PC-3 (cell line): ENCODE measurements at regions not wholly inside any gene's neighbourhood (a gene's known extent, or its start where the extent isn't known, plus 50 kb on each side); places are given as distances from the start of the nearest gene placed in this dataset.

Source experiments
- ATAC-seq: fragments of 200-7000 bp; cut with Tn5 transposase; 2 replicates; pipeline ENCODE4 v1.9.1; 2020; ENCODE audit warnings: mild to moderate bottlenecking, moderate library complexity
- BruUV-seq: library from RNA; stranded (reverse); fragments of 400-500 nt; replicated peaks from 2 replicates; lab custom pipeline; 2021; lab: Mats Ljungman, UMichigan
- CTCF ChIA-PET: fragments of 300-600 bp; sonication (Branson Sonifier 250); formaldehyde crosslinking; loops from one replicate; lab custom pipeline; 2022; ENCODE audit warnings: antibody characterized with exemption; lab: Charles Lee
- POLR2A ChIA-PET: fragments of 300-600 bp; sonication (Branson Sonifier 250); formaldehyde crosslinking; loops from one replicate; lab custom pipeline; 2022; ENCODE audit warnings: antibody characterized with exemption; ENCODE audit not compliant: unreplicated experiment; lab: Charles Lee
- DNase-seq: peaks from one replicate; pipeline ENCODE4 v3.0.0-alpha.2; 2015
- H2AFZ ChIP-seq: fragments of 300-600 bp; sonication (generic); 2 replicates; pipeline ENCODE4 v1.6.0; 2016; ENCODE audit warnings: antibody characterized with exemption, low read length
- H3F3A ChIP-seq: fragments of 300-600 bp; sonication (generic); one replicate; pipeline ENCODE4 v1.6.0; 2017; ENCODE audit warnings: antibody characterized with exemption, low read length, control low read depth, mild to moderate bottlenecking; ENCODE audit not compliant: unreplicated experiment
- H3K27ac ChIP-seq: fragments of 300-600 bp; sonication (generic); 2 replicates; pipeline ENCODE4 v1.5.1; 2016; ENCODE audit warnings: mild to moderate bottlenecking, low read length
- H3K27me3 ChIP-seq: fragments of 300-600 bp; sonication (generic); 2 replicates; pipeline ENCODE4 v1.6.1; 2016; ENCODE audit warnings: low read length, mixed read lengths
- H3K36me3 ChIP-seq: fragments of 300-600 bp; sonication (generic); 2 replicates; pipeline ENCODE4 v1.6.1; 2016; ENCODE audit warnings: low read depth, mixed run types, low read length, mixed read lengths
- H3K4me1 ChIP-seq: fragments of 300-600 bp; sonication (generic); 2 replicates; pipeline ENCODE4 v1.5.1; 2016; ENCODE audit warnings: low read length; ENCODE audit not compliant: insufficient read depth
- H3K4me2 ChIP-seq: fragments of 300-600 bp; sonication (generic); 2 replicates; pipeline ENCODE4 v1.6.0; 2016; ENCODE audit warnings: low read length
- H3K4me3 ChIP-seq: fragments of 300-600 bp; sonication (generic); 2 replicates; pipeline ENCODE4 v1.5.1; 2016; ENCODE audit warnings: mild to moderate bottlenecking, low read length, mixed read lengths
- H3K79me2 ChIP-seq: fragments of 300-600 bp; sonication (generic); 2 replicates; pipeline ENCODE4 v1.6.1; 2017; ENCODE audit warnings: low read length, mixed read lengths
- H3K9ac ChIP-seq: fragments of 300-600 bp; sonication (generic); 2 replicates; pipeline ENCODE4 v1.6.0; 2016; ENCODE audit warnings: mild to moderate bottlenecking, low read length
- H3K9me2 ChIP-seq: fragments of 300-600 bp; sonication (generic); replicated peaks from 2 replicates; pipeline ENCODE4 v1.6.1; 2016; ENCODE audit warnings: mixed run types, low read length, mixed read lengths
- H3K9me3 ChIP-seq: fragments of 300-600 bp; sonication (generic); 2 replicates; pipeline ENCODE4 v1.6.1; 2016; ENCODE audit warnings: low read length, mixed read lengths
- H4K20me1 ChIP-seq: fragments of 300-600 bp; sonication (generic); 2 replicates; pipeline ENCODE4 v1.6.1; 2016; ENCODE audit warnings: low read length, mixed read lengths
- CTCF ChIP-seq: fragments of 300-600 bp; sonication (generic); conservative IDR thresholded peaks from 2 replicates; pipeline ENCODE4 v1.5.1; 2017; ENCODE audit warnings: antibody characterized with exemption, low read depth, mild to moderate bottlenecking, low read length
- EZH2 ChIP-seq: fragments of 300-600 bp; sonication (generic); IDR thresholded peaks from one replicate; pipeline ENCODE4 v1.6.1; 2017; ENCODE audit warnings: antibody characterized with exemption, mild to moderate bottlenecking, low read length; ENCODE audit not compliant: unreplicated experiment
- EZH2phosphoT487 ChIP-seq: fragments of 300-600 bp; sonication (generic); IDR thresholded peaks from 2 replicates; pipeline ENCODE4 v1.6.1; 2018; ENCODE audit warnings: mild to moderate bottlenecking, antibody characterized with exemption, low read length, borderline replicate concordance
- intact Hi-C: fragments of 100-400 bp; cut with micrococcal nuclease; formaldehyde crosslinking; loops from 2 replicates; pipeline ENCODE4 v1.9.0; 2023

GRCh38 chr18:1416074-1416473 lies 511.4 kb downstream of the ADCYAP1 start:
- intact Hi-C loops: loop anchor here (10.0 kb wide), 1 partner anchor 511 kb away; the partner anchor contains the start of gene ADCYAP1
- H3K9ac ChIP-seq: no peak overlapping the region
- POLR2A ChIA-PET: no interaction called here

GRCh38 chr18:1421502-1421901 lies 516.8 kb downstream of the ADCYAP1 start:
- intact Hi-C loops: no loop called here
- TF ChIP-seq EZH2phosphoT487 (no peak), CTCF (no peak), EZH2 (no peak)
- POLR2A ChIA-PET: no interaction called here

More at GRCh38 chr18:1416074-1416473, 511.4 kb downstream of the ADCYAP1 start:
- peaks cover 17% of the 10 kb centered on the region for H3K4me1 ChIP-seq
- H3F3A ChIP-seq: no peaks in the 10 kb centered on the region
- no peak for DNase-seq
- no peak for ATAC-seq
- H3K79me2 ChIP-seq: no peaks in the 10 kb centered on the region
- no peak overlapping the region for H3K4me3 ChIP-seq
- no peaks in the 10 kb centered on the region for H4K20me1 ChIP-seq
- no peak overlapping the region for H3K4me2 ChIP-seq
- CTCF ChIA-PET: no interaction called here
- H3K9me2 ChIP-seq: no peaks in the 10 kb centered on the region
- no peaks in the 10 kb centered on the region for H3K27me3 ChIP-seq
- BruUV-seq: no TSS peak
- H3K27ac ChIP-seq: no peak overlapping the region
- TF ChIP-seq EZH2phosphoT487 (no peak), CTCF (no peak), EZH2 (no peak)
- no peaks in the 10 kb centered on the region for H3K9me3 ChIP-seq
- no peaks in the 10 kb centered on the region for H3K36me3 ChIP-seq
- no peak overlapping the region for H2AFZ ChIP-seq

GRCh38 chr18:1422634-1423033 lies 518.0 kb downstream of the ADCYAP1 start:
- no peak overlapping the region for H3K9ac ChIP-seq
- no peaks in the 10 kb centered on the region for H3K27me3 ChIP-seq
- H2AFZ ChIP-seq: no peak overlapping the region
- no peak overlapping the region for H3K4me2 ChIP-seq
- no peak overlapping the region for H3K4me3 ChIP-seq
- intact Hi-C loops: no loop called here
- no peaks in the 10 kb centered on the region for H4K20me1 ChIP-seq
- no peak overlapping the region for H3K27ac ChIP-seq
- no peaks in the 10 kb centered on the region for H3F3A ChIP-seq
- no peak for DNase-seq
- POLR2A ChIA-PET: no interaction called here
- no peaks in the 10 kb centered on the region for H3K36me3 ChIP-seq
- H3K9me2 ChIP-seq: no peaks in the 10 kb centered on the region
- no TSS peak for BruUV-seq
- ATAC-seq: no peak
- H3K4me1 ChIP-seq: no peaks in the 10 kb centered on the region
- H3K79me2 ChIP-seq: no peaks in the 10 kb centered on the region
- H3K9me3 ChIP-seq: no peaks in the 10 kb centered on the region
- CTCF ChIA-PET: no interaction called here
- TF ChIP-seq CTCF (no peak), EZH2phosphoT487 (no peak), EZH2 (no peak)

More at GRCh38 chr18:1421502-1421901, 516.8 kb downstream of the ADCYAP1 start:
- Histone ChIP-seq H3K4me1 (no peaks in the 10 kb centered on the region), H3K4me2 (no peak overlapping the region), H3K9me3 (no peaks in the 10 kb centered on the region), H3K27me3 (no peaks in the 10 kb centered on the region), H2AFZ (no peak overlapping the region), H4K20me1 (no peaks in the 10 kb centered on the region), H3K4me3 (no peak overlapping the region), H3K36me3 (no peaks in the 10 kb centered on the region), H3K27ac (no peak overlapping the region), H3K79me2 (no peaks in the 10 kb centered on the region), H3F3A (no peaks in the 10 kb centered on the region), H3K9ac (no peak overlapping the region), H3K9me2 (no peaks in the 10 kb centered on the region)
- no TSS peak for BruUV-seq
- DNase-seq (no peak), ATAC-seq (no peak)
- CTCF ChIA-PET: no interaction called here
